Keratinocyte (primary cell): ENCODE measurements at regions not wholly inside any gene's neighbourhood (a gene's known extent, or its start where the extent isn't known, plus 50 kb on each side); places are given as distances from the start of the nearest gene placed in this dataset.

ENCODE experiments used
- DNase-seq: peaks from one replicate; pipeline ENCODE4 v3.0.0-alpha.2; 2011; ENCODE audit warnings: low read depth, missing footprints, low spot score
- FAIRE-seq: peaks from 2 replicates; lab custom pipeline; 2011; peaks lifted over from hg19 to GRCh38; lab: Jason Lieb, UNC
- H2AFZ ChIP-seq: 2 replicates; pipeline ENCODE4 v1.6.0; 2012; ENCODE audit warnings: low read length, control low read depth, inconsistent platforms; ENCODE audit not compliant: control insufficient read depth
- H3K27ac ChIP-seq: 2 replicates; pipeline ENCODE4 v1.5.1; 2011; ENCODE audit warnings: low read length; ENCODE audit not compliant: control insufficient read depth, insufficient read depth
- H3K27me3 ChIP-seq: 3 replicates; pipeline ENCODE4 v1.6.0; 2011; ENCODE audit warnings: low read length; ENCODE audit not compliant: control insufficient read depth, insufficient read depth; ENCODE audit errors: extremely low read depth
- H3K36me3 ChIP-seq, 2 experiments: 2 replicates in 1 of 2; 3 replicates in 1 of 2; pipeline ENCODE4 v1.5.1; 2011; ENCODE audit warnings: low read length in 2 of 2, mild to moderate bottlenecking in 1 of 2; ENCODE audit not compliant: control insufficient read depth in 2 of 2, insufficient read depth in 2 of 2; ENCODE audit errors: extremely low read depth in 1 of 2
- H3K4me1 ChIP-seq: 3 replicates; pipeline ENCODE4 v1.5.1; 2011; ENCODE audit warnings: low read length; ENCODE audit not compliant: control insufficient read depth, insufficient read depth; ENCODE audit errors: extremely low read depth
- H3K4me2 ChIP-seq: 3 replicates; pipeline ENCODE4 v1.6.0; 2011; ENCODE audit warnings: low read depth, low read length; ENCODE audit not compliant: control insufficient read depth, insufficient read depth; ENCODE audit errors: extremely low read depth
- H3K4me3 ChIP-seq, 3 experiments: fragments of 200-600 bp in 1 of 3; sonication (generic) in 1 of 3; 2 replicates in 2 of 3; 3 replicates in 1 of 3; pipeline ENCODE4 v1.5.1; 2011 to 2016; ENCODE audit warnings: low read length in 3 of 3, mild to moderate bottlenecking in 3 of 3, control low read depth in 2 of 3, inconsistent platforms in 1 of 3, low read depth in 1 of 3, mixed read lengths in 1 of 3, mixed run types in 1 of 3, moderate library complexity in 1 of 3; ENCODE audit not compliant: control insufficient read depth in 2 of 3, insufficient read depth in 2 of 3; ENCODE audit errors: extremely low read depth in 1 of 3
- H3K79me2 ChIP-seq: 2 replicates; pipeline ENCODE4 v1.6.0; 2012; ENCODE audit warnings: low read length; ENCODE audit not compliant: control insufficient read depth, insufficient read depth
- H3K9ac ChIP-seq: 3 replicates; pipeline ENCODE4 v1.6.0; 2011; ENCODE audit warnings: low read length; ENCODE audit not compliant: control insufficient read depth, insufficient read depth; ENCODE audit errors: extremely low read depth
- H3K9me1 ChIP-seq: 3 replicates; pipeline ENCODE4 v1.6.0; 2011; ENCODE audit warnings: low read length; ENCODE audit not compliant: control insufficient read depth, insufficient read depth; ENCODE audit errors: extremely low read depth
- H3K9me3 ChIP-seq: 2 replicates; pipeline ENCODE4 v1.5.1; 2012; ENCODE audit warnings: low read depth, low read length; ENCODE audit not compliant: control insufficient read depth
- H4K20me1 ChIP-seq: 3 replicates; pipeline ENCODE4 v1.6.0; 2011; ENCODE audit warnings: low read length; ENCODE audit not compliant: control insufficient read depth, insufficient read depth; ENCODE audit errors: extremely low read depth
- CTCF ChIP-seq, 3 experiments: IDR thresholded peaks in 1 of 3; conservative IDR thresholded peaks in 1 of 3; optimal IDR thresholded peaks in 1 of 3; 2 replicates in 2 of 3; 3 replicates in 1 of 3; pipeline versions ENCODE3 to v1.5.1; 2011; ENCODE audit warnings: low read length in 3 of 3, mild to moderate bottlenecking in 3 of 3, moderate library complexity in 2 of 3, control low read depth in 1 of 3, inconsistent platforms in 1 of 3; ENCODE audit not compliant: insufficient read depth in 2 of 3; ENCODE audit errors: extremely low read depth in 1 of 3
- EZH2 ChIP-seq: IDR thresholded peaks from one replicate; pipeline ENCODE4 v1.6.1; 2012; ENCODE audit warnings: inconsistent platforms, mild to moderate bottlenecking, low read length, moderate library complexity
- dilution Hi-C: fragments of 300-500 bp; cut with MboI; formaldehyde crosslinking; loops from one replicate; pipeline ENCODE4 v1.7.0; 2020; ENCODE audit warnings: low sequenced_read_pairs; ENCODE audit not compliant: extremely low pct_ligation_motif_present

DNA sequence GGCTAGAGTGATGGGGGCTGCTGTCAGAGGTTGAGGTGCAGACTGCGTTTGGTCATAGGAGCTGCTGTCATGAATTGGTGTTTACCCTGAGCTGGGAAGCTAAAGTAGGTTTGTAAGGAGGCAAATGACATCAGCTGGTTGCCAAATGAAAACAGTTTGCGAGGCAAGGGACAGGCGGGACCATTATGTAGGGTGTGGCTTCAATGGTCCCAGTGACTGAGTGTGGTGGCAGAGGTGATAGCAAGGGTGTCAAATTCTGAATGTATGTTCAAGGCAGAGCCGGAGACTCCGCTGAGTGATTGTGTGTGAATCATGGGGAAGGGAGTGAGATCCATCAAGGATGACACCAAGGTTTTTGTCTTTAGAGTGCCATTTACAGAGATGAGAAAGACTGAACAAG is 359.5 kb downstream of the VRK1 start:
- H3K9me1 ChIP-seq, result no peaks in the 10 kb centered on the region
- TF ChIP-seq CTCF (optimal IDR thresholded peaks at IDR 0.05 in 1 of 3, IDR thresholded peaks at IDR 0.05 in 1 of 3, conservative IDR thresholded peaks at IDR 0.05 in 1 of 3; ENCODE audit: extremely low read depth in 1 of 3, insufficient read depth in 2 of 3, low read length in 3 of 3), result no peak
- TF ChIP-seq EZH2, result no peak
- no peaks in the 10 kb centered on the region for H4K20me1 ChIP-seq
- no peaks in the 10 kb centered on the region for H3K4me1 ChIP-seq
- H3K4me3 ChIP-seq, result no peak overlapping the region
- H3K79me2 ChIP-seq, result no peaks in the 10 kb centered on the region
- DNase-seq (no peak), FAIRE-seq (no peak)
- peaks cover 5% of the 10 kb centered on the region for H3K27me3 ChIP-seq
- H2AFZ ChIP-seq, result no peak overlapping the region
- H3K9me3 ChIP-seq, result no peaks in the 10 kb centered on the region
- no peak overlapping the region for H3K4me2 ChIP-seq
- no peaks in the 10 kb centered on the region for H3K36me3 ChIP-seq
- H3K9ac ChIP-seq, result no peak overlapping the region
- dilution Hi-C loops, result no loop called here
- H3K27ac ChIP-seq, result no peak overlapping the region

DNA sequence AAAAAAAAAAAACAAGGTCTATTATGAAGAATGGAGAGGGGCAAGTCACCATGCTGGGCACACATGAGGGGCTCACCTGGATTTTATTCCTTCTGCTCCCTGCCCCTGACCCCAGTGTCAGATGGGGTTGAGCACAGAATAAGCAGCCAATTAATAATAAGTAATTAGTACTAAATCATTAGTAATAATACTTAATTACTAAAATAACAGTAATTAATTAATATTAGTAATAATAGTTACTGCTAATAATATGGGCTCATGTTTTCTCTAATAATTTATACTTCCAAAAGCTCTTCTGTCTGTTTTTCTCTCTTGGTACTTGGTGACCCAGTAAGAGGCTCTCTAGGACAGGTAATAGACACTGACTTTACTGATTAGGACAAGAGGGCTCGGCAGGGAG is 360.9 kb downstream of the VRK1 start:
- TF ChIP-seq CTCF (optimal IDR thresholded peaks at IDR 0.05 in 1 of 3, IDR thresholded peaks at IDR 0.05 in 1 of 3, conservative IDR thresholded peaks at IDR 0.05 in 1 of 3; ENCODE audit: extremely low read depth in 1 of 3, insufficient read depth in 2 of 3, low read length in 3 of 3) (no peak), EZH2 (no peak)
- DNase-seq, result no peak
- no peaks in the 10 kb centered on the region for H3K9me1 ChIP-seq
- H3K4me3 ChIP-seq, result no peak overlapping the region
- no peaks in the 10 kb centered on the region for H3K36me3 ChIP-seq
- no peak overlapping the region for H2AFZ ChIP-seq
- no peak for FAIRE-seq
- no peaks in the 10 kb centered on the region for H3K4me1 ChIP-seq
- H3K4me2 ChIP-seq, result no peak overlapping the region
- dilution Hi-C loops, result no loop called here
- H3K27me3 ChIP-seq, result peaks cover 5% of the 10 kb centered on the region
- H3K27ac ChIP-seq, result no peak overlapping the region
- H3K9ac ChIP-seq, result no peak overlapping the region
- H4K20me1 ChIP-seq, result no peaks in the 10 kb centered on the region
- no peaks in the 10 kb centered on the region for H3K79me2 ChIP-seq
- H3K9me3 ChIP-seq, result no peaks in the 10 kb centered on the region
